ENCODE measurements at regions not wholly inside any gene's neighbourhood (a gene's known extent, or its start where the extent isn't known, plus 50 kb on each side); places are given as distances from the start of the nearest gene placed in this dataset.

- Histone ChIP-seq H3K27ac (ENCODE audit: low read depth in 1 of 2, low read length in 1 of 2) (no peak overlapping the region), H3K9me3 (ENCODE audit: control insufficient read depth in 2 of 2, insufficient read depth in 1 of 2, low read length in 1 of 2) (peaks cover 0 to 3% of the 10 kb centered on the region in 2 donors), H3K4me1 (ENCODE audit: control insufficient read depth in 2 of 2, insufficient read depth in 2 of 2, low read length in 2 of 2) (peaks cover 0 to 10% of the 10 kb centered on the region in 2 donors), H3K27me3 (ENCODE audit: control insufficient read depth in 2 of 2, insufficient read depth in 1 of 2, low read length in 1 of 2) (no peaks in the 10 kb centered on the region), H3K36me3 (ENCODE audit: control insufficient read depth in 2 of 2, insufficient read depth in 2 of 2, low read length in 1 of 2) (no peaks in the 10 kb centered on the region), H3K4me3 (ENCODE audit: low read length in 2 of 2) (no peak overlapping the region)
- 70% methylated on average over 4 of the region's 4 CpGs for WGBS
- no peak for DNase-seq (ENCODE audit: low read depth in 6 of 9, low spot score in 9 of 9)
Observed at GRCh38 chr6:137964876-137965275, 97.8 kb downstream of the TNFAIP3 start.

- H3K4me1 ChIP-seq (ENCODE audit: control insufficient read depth in 2 of 2, insufficient read depth in 2 of 2, low read length in 2 of 2): peaks cover 0 to 10% of the 10 kb centered on the region in 2 donors
- 94% methylated on average over 5 of the region's 5 CpGs for WGBS
- no peak for DNase-seq (ENCODE audit: low read depth in 6 of 9, low spot score in 9 of 9)
- no peak overlapping the region for H3K4me3 ChIP-seq (ENCODE audit: low read length in 2 of 2)
- H3K27ac ChIP-seq (ENCODE audit: low read depth in 1 of 2, low read length in 1 of 2): no peak overlapping the region
- H3K27me3 ChIP-seq (ENCODE audit: control insufficient read depth in 2 of 2, insufficient read depth in 1 of 2, low read length in 1 of 2): no peaks in the 10 kb centered on the region
- H3K36me3 ChIP-seq (ENCODE audit: control insufficient read depth in 2 of 2, insufficient read depth in 2 of 2, low read length in 1 of 2): no peaks in the 10 kb centered on the region
- H3K9me3 ChIP-seq (ENCODE audit: control insufficient read depth in 2 of 2, insufficient read depth in 1 of 2, low read length in 1 of 2): no peaks in the 10 kb centered on the region
Observed at GRCh38 chr6:137967689-137968454, 100.8 kb downstream of the TNFAIP3 start.

- H3K27ac ChIP-seq (ENCODE audit: low read depth in 1 of 2, low read length in 1 of 2): no peak overlapping the region
- DNase-seq (ENCODE audit: low read depth in 6 of 9, low spot score in 9 of 9): no peak
- peaks cover 0 to 10% of the 10 kb centered on the region in 2 donors for H3K4me1 ChIP-seq (ENCODE audit: control insufficient read depth in 2 of 2, insufficient read depth in 2 of 2, low read length in 2 of 2)
- WGBS: 93% methylated on average over 5 of the region's 5 CpGs
- H3K4me3 ChIP-seq (ENCODE audit: low read length in 2 of 2): no peak overlapping the region
- no peaks in the 10 kb centered on the region for H3K27me3 ChIP-seq (ENCODE audit: control insufficient read depth in 2 of 2, insufficient read depth in 1 of 2, low read length in 1 of 2)
- no peaks in the 10 kb centered on the region for H3K9me3 ChIP-seq (ENCODE audit: control insufficient read depth in 2 of 2, insufficient read depth in 1 of 2, low read length in 1 of 2)
- no peaks in the 10 kb centered on the region for H3K36me3 ChIP-seq (ENCODE audit: control insufficient read depth in 2 of 2, insufficient read depth in 2 of 2, low read length in 1 of 2)
Observed at GRCh38 chr6:137968455-137968804, 101.4 kb downstream of the TNFAIP3 start.

- H3K4me1 ChIP-seq (ENCODE audit: control insufficient read depth in 2 of 2, insufficient read depth in 2 of 2, low read length in 2 of 2): peaks cover 0 to 10% of the 10 kb centered on the region in 2 donors
- H3K27me3 ChIP-seq (ENCODE audit: control insufficient read depth in 2 of 2, insufficient read depth in 1 of 2, low read length in 1 of 2): no peaks in the 10 kb centered on the region
- H3K4me3 ChIP-seq (ENCODE audit: low read length in 2 of 2): no peak overlapping the region
- H3K9me3 ChIP-seq (ENCODE audit: control insufficient read depth in 2 of 2, insufficient read depth in 1 of 2, low read length in 1 of 2): no peaks in the 10 kb centered on the region
- H3K27ac ChIP-seq (ENCODE audit: low read depth in 1 of 2, low read length in 1 of 2): no peak overlapping the region
- DNase-seq (ENCODE audit: low read depth in 6 of 9, low spot score in 9 of 9): no peak
- 2% methylated on average over 1 of the region's 1 CpG for WGBS
- no peaks in the 10 kb centered on the region for H3K36me3 ChIP-seq (ENCODE audit: control insufficient read depth in 2 of 2, insufficient read depth in 2 of 2, low read length in 1 of 2)
Observed at GRCh38 chr6:137968901-137969300, 101.8 kb downstream of the TNFAIP3 start.

- Histone ChIP-seq H3K27me3 (ENCODE audit: control insufficient read depth in 2 of 2, insufficient read depth in 1 of 2, low read length in 1 of 2) (no peaks in the 10 kb centered on the region), H3K9me3 (ENCODE audit: control insufficient read depth in 2 of 2, insufficient read depth in 1 of 2, low read length in 1 of 2) (no peaks in the 10 kb centered on the region), H3K4me3 (ENCODE audit: low read length in 2 of 2) (no peak overlapping the region), H3K4me1 (ENCODE audit: control insufficient read depth in 2 of 2, insufficient read depth in 2 of 2, low read length in 2 of 2) (peaks cover 0 to 13% of the 10 kb centered on the region in 2 donors), H3K36me3 (ENCODE audit: control insufficient read depth in 2 of 2, insufficient read depth in 2 of 2, low read length in 1 of 2) (no peaks in the 10 kb centered on the region), H3K27ac (ENCODE audit: low read depth in 1 of 2, low read length in 1 of 2) (no peak overlapping the region)
- DNase-seq (ENCODE audit: low read depth in 6 of 9, low spot score in 9 of 9): no peak
Observed at GRCh38 chr6:137969874-137970273, 102.8 kb downstream of the TNFAIP3 start.

GRCh38 chr6:137970368-137970767 lies 103.3 kb downstream of the TNFAIP3 start:
- WGBS: 93% methylated on average over 4 of the region's 4 CpGs
- Histone ChIP-seq H3K27me3 (ENCODE audit: control insufficient read depth in 2 of 2, insufficient read depth in 1 of 2, low read length in 1 of 2) (no peaks in the 10 kb centered on the region), H3K4me1 (ENCODE audit: control insufficient read depth in 2 of 2, insufficient read depth in 2 of 2, low read length in 2 of 2) (peaks cover 0 to 15% of the 10 kb centered on the region in 2 donors), H3K9me3 (ENCODE audit: control insufficient read depth in 2 of 2, insufficient read depth in 1 of 2, low read length in 1 of 2) (no peaks in the 10 kb centered on the region), H3K4me3 (ENCODE audit: low read length in 2 of 2) (no peak overlapping the region), H3K27ac (ENCODE audit: low read depth in 1 of 2, low read length in 1 of 2) (no peak overlapping the region), H3K36me3 (ENCODE audit: control insufficient read depth in 2 of 2, insufficient read depth in 2 of 2, low read length in 1 of 2) (no peaks in the 10 kb centered on the region)
- DNase-seq (ENCODE audit: low read depth in 6 of 9, low spot score in 9 of 9): no peak

GRCh38 chr6:137973201-137973600 lies 106.1 kb downstream of the TNFAIP3 start:
- no peaks in the 10 kb centered on the region for H3K27me3 ChIP-seq (ENCODE audit: control insufficient read depth in 2 of 2, insufficient read depth in 1 of 2, low read length in 1 of 2)
- H3K9me3 ChIP-seq (ENCODE audit: control insufficient read depth in 2 of 2, insufficient read depth in 1 of 2, low read length in 1 of 2): no peaks in the 10 kb centered on the region
- H3K27ac ChIP-seq (ENCODE audit: low read depth in 1 of 2, low read length in 1 of 2): no peak overlapping the region
- H3K36me3 ChIP-seq (ENCODE audit: control insufficient read depth in 2 of 2, insufficient read depth in 2 of 2, low read length in 1 of 2): no peaks in the 10 kb centered on the region
- peaks cover 0 to 20% of the 10 kb centered on the region in 2 donors for H3K4me1 ChIP-seq (ENCODE audit: control insufficient read depth in 2 of 2, insufficient read depth in 2 of 2, low read length in 2 of 2)
- WGBS: 97% methylated on average over 4 of the region's 4 CpGs
- no peak overlapping the region for H3K4me3 ChIP-seq (ENCODE audit: low read length in 2 of 2)
- DNase-seq (ENCODE audit: low read depth in 6 of 9, low spot score in 9 of 9): no peak

- H3K36me3 ChIP-seq (ENCODE audit: control insufficient read depth in 2 of 2, insufficient read depth in 2 of 2, low read length in 1 of 2): no peaks in the 10 kb centered on the region
- no peaks in the 10 kb centered on the region for H3K27me3 ChIP-seq (ENCODE audit: control insufficient read depth in 2 of 2, insufficient read depth in 1 of 2, low read length in 1 of 2)
- peak in 8 of 9 donors; percentile 29 to 80 (median 49) for DNase-seq (ENCODE audit: low read depth in 6 of 9, low spot score in 9 of 9)
- no peaks in the 10 kb centered on the region for H3K9me3 ChIP-seq (ENCODE audit: control insufficient read depth in 2 of 2, insufficient read depth in 1 of 2, low read length in 1 of 2)
- peaks cover 0 to 17% of the 10 kb centered on the region in 2 donors for H3K4me1 ChIP-seq (ENCODE audit: control insufficient read depth in 2 of 2, insufficient read depth in 2 of 2, low read length in 2 of 2)
- H3K27ac ChIP-seq (ENCODE audit: low read depth in 1 of 2, low read length in 1 of 2): peak overlapping the region; percentile 49 to 73
- no peak overlapping the region for H3K4me3 ChIP-seq (ENCODE audit: low read length in 2 of 2)
- WGBS: 24% methylated on average over 6 of the region's 6 CpGs
Observed at GRCh38 chr6:137975188-137975940, 108.3 kb downstream of the TNFAIP3 start.

- Histone ChIP-seq H3K27ac (ENCODE audit: low read depth in 1 of 2, low read length in 1 of 2) (no peak overlapping the region), H3K9me3 (ENCODE audit: control insufficient read depth in 2 of 2, insufficient read depth in 1 of 2, low read length in 1 of 2) (no peaks in the 10 kb centered on the region)
Observed at GRCh38 chr6:137976430-137976829, 109.4 kb downstream of the TNFAIP3 start.

More at GRCh38 chr6:137976430-137976829, 109.4 kb downstream of the TNFAIP3 start:
- Histone ChIP-seq H3K4me1 (ENCODE audit: control insufficient read depth in 2 of 2, insufficient read depth in 2 of 2, low read length in 2 of 2) (peaks cover 0 to 17% of the 10 kb centered on the region in 2 donors), H3K4me3 (ENCODE audit: low read length in 2 of 2) (no peak overlapping the region), H3K27me3 (ENCODE audit: control insufficient read depth in 2 of 2, insufficient read depth in 1 of 2, low read length in 1 of 2) (no peaks in the 10 kb centered on the region), H3K36me3 (ENCODE audit: control insufficient read depth in 2 of 2, insufficient read depth in 2 of 2, low read length in 1 of 2) (no peaks in the 10 kb centered on the region)
- DNase-seq (ENCODE audit: low read depth in 6 of 9, low spot score in 9 of 9): no peak
